ENCODE measurements at regions not wholly inside any gene's neighbourhood (a gene's known extent, or its start where the extent isn't known, plus 50 kb on each side); places are given as distances from the start of the nearest gene placed in this dataset.

GRCh38 chr7:132034748-132035416 is 478.5 kb upstream of the PODXL start:
- Histone ChIP-seq H3K27ac (no peak overlapping the region), H3K4me1 (peaks cover 0 to 12% (median 10%) of the 10 kb centered on the region in 3 donors), H3K36me3 (no peaks in the 10 kb centered on the region), H3K9me3 (no peaks in the 10 kb centered on the region), H3K4me3 (no peak overlapping the region), H3K27me3 (peaks cover 0 to 3% (median 0%) of the 10 kb centered on the region in 4 donors)
- TF ChIP-seq CTCF (IDR thresholded peaks at IDR 0.05) = no peak
- DNase-seq (no peak), FAIRE-seq (no peak), ATAC-seq (no peak)
- intact Hi-C loops (cut with DNase I) = no loop called here
- 62 to 70% methylated on average over 6 of the region's 6 CpGs for WGBS, 2 donors

DNA sequence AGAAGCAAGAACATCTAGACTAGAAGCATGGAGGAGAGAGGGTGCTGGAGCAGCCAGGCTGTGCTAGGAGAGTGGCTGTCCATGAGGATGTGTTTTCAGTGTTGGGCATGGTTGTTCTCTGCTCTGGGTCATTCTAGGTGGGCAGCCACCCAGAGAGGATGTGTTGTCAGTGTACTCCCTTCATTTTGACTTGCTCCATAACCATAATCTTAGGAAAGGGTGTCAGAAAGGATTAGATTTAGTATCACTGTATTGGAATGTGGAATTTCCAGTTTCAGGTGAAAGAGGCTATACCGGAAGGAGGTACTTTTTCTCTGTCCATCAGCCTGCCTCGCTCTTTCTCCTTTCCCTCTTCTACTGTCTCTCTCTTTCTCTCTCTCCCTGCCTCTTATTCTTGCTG is 474.5 kb upstream of the PODXL start:
- Histone ChIP-seq H3K27me3 (no peaks in the 10 kb centered on the region), H3K36me3 (no peaks in the 10 kb centered on the region), H3K27ac (peak overlapping the region in 1 of 4 donors; percentile 6), H3K4me3 (no peak overlapping the region), H3K4me1 (peaks cover 0 to 17% (median 10%) of the 10 kb centered on the region in 3 donors), H3K9me3 (no peaks in the 10 kb centered on the region)
- TF ChIP-seq CTCF (IDR thresholded peaks at IDR 0.05) = no peak
- FAIRE-seq (no peak), DNase-seq (no peak), ATAC-seq (peak; percentile 48 to 62 (median 55))
- 17 to 35% methylated on average over 2 of the region's 2 CpGs for WGBS, 2 donors
- intact Hi-C loops (cut with DNase I) = no loop called here

GRCh38 chr7:132030086-132030568 is 473.7 kb upstream of the PODXL start:
- intact Hi-C loops (cut with DNase I) = no loop called here
- no peak overlapping the region for H3K4me3 ChIP-seq
- no peaks in the 10 kb centered on the region for H3K9me3 ChIP-seq
- 8 to 9% methylated on average over 3 of the region's 3 CpGs for WGBS, 2 donors
- H3K36me3 ChIP-seq = no peaks in the 10 kb centered on the region
- no peaks in the 10 kb centered on the region for H3K27me3 ChIP-seq
- DNase-seq = peak; percentile 50 to 80 (median 69)
- peak; percentile 81 to 95 (median 92) for ATAC-seq
- FAIRE-seq = no peak
- peak overlapping the region in 1 of 4 donors; percentile 6 for H3K27ac ChIP-seq
- no peak for TF ChIP-seq CTCF (IDR thresholded peaks at IDR 0.05)
- peaks cover 0 to 17% (median 10%) of the 10 kb centered on the region in 3 donors for H3K4me1 ChIP-seq

DNA sequence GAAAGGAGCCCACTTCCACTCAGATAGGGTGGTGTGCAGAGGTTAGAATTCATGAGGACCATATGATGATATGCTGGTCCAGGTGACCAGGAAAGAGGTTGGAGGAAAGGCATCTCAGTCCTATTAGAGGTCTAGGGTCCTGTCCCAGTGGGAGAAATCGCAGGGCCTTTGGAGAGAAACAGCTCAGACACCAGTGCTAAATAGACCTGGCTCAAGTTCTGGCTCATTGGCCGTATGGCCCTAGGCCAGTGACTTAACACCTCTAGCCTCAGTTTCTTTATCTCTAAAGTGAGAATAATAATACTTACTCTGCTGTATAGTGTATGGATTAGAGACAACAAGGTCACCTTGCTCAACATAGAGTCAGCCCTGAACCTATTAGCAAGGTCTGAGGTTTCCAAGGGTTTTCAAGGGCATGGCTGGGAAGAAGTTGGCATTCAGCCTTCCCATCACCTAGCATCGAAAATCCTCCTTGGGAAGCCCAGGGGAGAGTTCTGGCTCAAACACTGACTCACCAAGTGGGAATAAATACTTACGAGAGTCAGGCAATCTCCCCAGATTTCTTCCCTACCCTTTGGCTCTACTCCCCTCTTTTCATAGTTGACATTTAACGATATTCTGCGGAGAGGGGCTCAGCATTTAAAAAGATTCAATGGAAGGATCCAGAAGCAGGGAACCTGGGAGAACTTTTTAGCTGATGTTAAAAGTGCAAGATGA is 473.1 kb upstream of the PODXL start:
- no peak for FAIRE-seq
- peak; percentile 17 to 65 (median 52) for ATAC-seq
- H3K27me3 ChIP-seq = no peaks in the 10 kb centered on the region
- no peak overlapping the region for H3K27ac ChIP-seq
- no peak for TF ChIP-seq CTCF (IDR thresholded peaks at IDR 0.05)
- 31 to 33% methylated on average over 6 of the region's 6 CpGs for WGBS, 2 donors
- intact Hi-C loops (cut with DNase I) = no loop called here
- DNase-seq = no peak
- H3K36me3 ChIP-seq = no peaks in the 10 kb centered on the region
- no peak overlapping the region for H3K4me3 ChIP-seq
- peaks cover 0 to 17% (median 10%) of the 10 kb centered on the region in 3 donors for H3K4me1 ChIP-seq
- no peaks in the 10 kb centered on the region for H3K9me3 ChIP-seq

Data from pancreas (tissue), 10 donors.